BJ (cell line): ENCODE measurements at regions not wholly inside any gene's neighbourhood (a gene's known extent, or its start where the extent isn't known, plus 50 kb on each side); places are given as distances from the start of the nearest gene placed in this dataset.

Experiments
- CTCF ChIA-PET: fragments of 350-600 bp; formaldehyde crosslinking; extraction: SDS; loops from one replicate; lab custom pipeline; 2021; ENCODE audit warnings: antibody characterized with exemption, inconsistent platforms; lab: Yijun Ruan, JAX
- POLR2A ChIA-PET: fragments of 300-600 bp; sonication (Branson Sonifier 250); formaldehyde crosslinking; extraction: SDS; loops from one replicate; lab custom pipeline; 2021; ENCODE audit warnings: antibody characterized with exemption; lab: Charles Lee
- DNase-seq: peaks from one replicate; pipeline ENCODE4 v3.0.0-alpha.2; 2011; ENCODE audit warnings: low read depth
- H3K27me3 ChIP-seq: 2 replicates; pipeline ENCODE4 v1.6.0; 2011; ENCODE audit warnings: low read length; ENCODE audit not compliant: control insufficient read depth, insufficient read depth
- H3K36me3 ChIP-seq: 2 replicates; pipeline ENCODE4 v1.5.1; 2011; ENCODE audit warnings: low read length; ENCODE audit not compliant: control insufficient read depth, insufficient read depth
- H3K4me3 ChIP-seq: 2 replicates; pipeline ENCODE4 v1.5.1; 2011; ENCODE audit warnings: low read depth, mild to moderate bottlenecking, control low read depth, low read length
- TF ChIP-seq, protein P1 (sequence below): IDR thresholded peaks from 2 replicates; pipeline ENCODE4 v1.5.1; 2011; ENCODE audit warnings: low read depth, mild to moderate bottlenecking, control low read depth, inconsistent platforms, low read length, moderate library complexity; ENCODE audit not compliant: insufficient read depth

DNA sequence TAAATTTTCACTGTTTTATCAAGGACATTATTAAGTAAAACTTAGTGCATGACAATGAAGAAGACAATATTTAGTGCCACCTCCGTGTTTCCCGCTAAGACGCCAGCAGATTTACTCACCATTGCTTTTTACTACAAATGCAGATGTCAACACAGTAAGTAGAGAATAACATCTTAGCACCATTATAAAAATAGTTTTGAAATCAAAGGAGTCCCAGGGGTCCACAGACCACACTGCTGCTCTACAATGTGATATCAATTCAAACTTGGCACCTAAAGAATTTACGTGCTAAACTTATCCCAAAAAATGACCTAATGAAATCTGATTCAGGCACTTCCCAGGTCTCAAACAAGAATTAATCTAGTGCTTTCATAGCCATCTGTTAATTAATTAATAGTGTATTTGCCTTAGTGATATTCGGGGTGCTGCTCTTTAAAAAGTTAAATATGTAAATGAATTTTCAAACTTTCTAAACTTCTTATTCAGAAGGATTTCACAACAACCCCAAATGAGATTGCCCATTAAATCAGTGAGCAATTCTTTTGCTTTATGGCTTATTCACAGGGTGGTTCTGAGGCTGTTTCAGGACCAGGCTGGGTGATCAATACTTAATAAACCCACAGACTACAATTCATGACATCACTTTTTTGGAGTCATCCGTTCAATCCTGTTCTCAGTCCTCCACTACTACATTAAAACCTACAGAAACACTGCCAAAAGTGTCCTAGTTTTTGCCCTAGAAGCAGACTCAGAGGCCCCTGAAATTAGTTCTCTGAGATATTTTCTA, 161.3 kb upstream of the LMNTD1 start:
- Histone ChIP-seq H3K36me3 (no peaks in the 10 kb centered on the region), H3K27me3 (no peaks in the 10 kb centered on the region), H3K4me3 (no peak overlapping the region)
- no peak for DNase-seq
- CTCF ChIA-PET = interaction anchor here (1.0 kb wide), 2 partner anchors 9 to 10 kb away, joined by 3 read pairs; no protein-coding TSS in a partner anchor
- POLR2A ChIA-PET = no interaction called here
- TF ChIP-seq, protein P1, sequence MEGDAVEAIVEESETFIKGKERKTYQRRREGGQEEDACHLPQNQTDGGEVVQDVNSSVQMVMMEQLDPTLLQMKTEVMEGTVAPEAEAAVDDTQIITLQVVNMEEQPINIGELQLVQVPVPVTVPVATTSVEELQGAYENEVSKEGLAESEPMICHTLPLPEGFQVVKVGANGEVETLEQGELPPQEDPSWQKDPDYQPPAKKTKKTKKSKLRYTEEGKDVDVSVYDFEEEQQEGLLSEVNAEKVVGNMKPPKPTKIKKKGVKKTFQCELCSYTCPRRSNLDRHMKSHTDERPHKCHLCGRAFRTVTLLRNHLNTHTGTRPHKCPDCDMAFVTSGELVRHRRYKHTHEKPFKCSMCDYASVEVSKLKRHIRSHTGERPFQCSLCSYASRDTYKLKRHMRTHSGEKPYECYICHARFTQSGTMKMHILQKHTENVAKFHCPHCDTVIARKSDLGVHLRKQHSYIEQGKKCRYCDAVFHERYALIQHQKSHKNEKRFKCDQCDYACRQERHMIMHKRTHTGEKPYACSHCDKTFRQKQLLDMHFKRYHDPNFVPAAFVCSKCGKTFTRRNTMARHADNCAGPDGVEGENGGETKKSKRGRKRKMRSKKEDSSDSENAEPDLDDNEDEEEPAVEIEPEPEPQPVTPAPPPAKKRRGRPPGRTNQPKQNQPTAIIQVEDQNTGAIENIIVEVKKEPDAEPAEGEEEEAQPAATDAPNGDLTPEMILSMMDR = no peak

DNA sequence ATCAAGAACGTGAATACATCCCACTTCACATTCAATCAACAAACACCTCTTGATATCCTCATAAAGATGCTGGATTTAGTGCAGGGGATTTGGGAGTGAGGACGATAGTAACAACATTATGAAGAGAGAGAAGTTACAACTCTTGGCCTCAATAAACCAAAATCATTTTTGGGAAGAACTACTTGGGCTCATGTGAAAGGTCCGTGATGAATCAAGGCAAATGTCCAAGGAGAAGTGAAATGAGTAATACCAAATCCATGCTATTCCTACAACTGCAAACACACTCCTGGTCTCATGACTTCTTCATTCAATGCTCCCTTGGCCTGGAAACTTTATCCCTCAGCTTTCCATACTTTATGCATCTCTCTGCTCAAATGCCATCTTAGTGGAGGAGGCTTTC, 162.0 kb upstream of the LMNTD1 start:
- CTCF ChIA-PET = no interaction called here

DNA sequence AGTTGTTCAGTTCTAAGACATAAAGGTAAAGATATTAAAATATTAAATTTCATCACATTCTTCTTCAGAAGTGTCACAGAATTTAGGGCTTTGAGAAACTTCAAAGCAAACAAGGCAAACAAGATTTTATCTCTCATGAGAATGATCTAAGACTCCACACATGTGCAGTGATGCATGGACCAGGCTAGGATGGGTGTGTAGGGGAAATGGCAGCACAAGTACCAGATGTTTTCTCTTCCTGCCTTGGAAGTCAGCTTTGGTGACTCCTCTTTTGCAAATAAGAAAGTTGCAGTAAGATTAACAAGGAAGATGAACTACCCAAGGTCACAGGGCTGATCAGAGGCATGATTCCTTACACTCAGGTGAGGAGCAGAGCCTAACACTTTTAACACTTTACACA, 163.8 kb upstream of the LMNTD1 start:
- CTCF ChIA-PET = no interaction called here
- Histone ChIP-seq H3K36me3 (no peaks in the 10 kb centered on the region), H3K27me3 (no peaks in the 10 kb centered on the region), H3K4me3 (no peak overlapping the region)
- DNase-seq = no peak
- POLR2A ChIA-PET = no interaction called here
- TF ChIP-seq, protein P1 = no peak

More for the DNA sequence above, 162.0 kb upstream of the LMNTD1 start:
- DNase-seq = peak; percentile 27
- Histone ChIP-seq H3K36me3 (no peaks in the 10 kb centered on the region), H3K27me3 (no peaks in the 10 kb centered on the region), H3K4me3 (no peak overlapping the region)
- POLR2A ChIA-PET = no interaction called here
- TF ChIP-seq, protein P1 = no peak

DNA sequence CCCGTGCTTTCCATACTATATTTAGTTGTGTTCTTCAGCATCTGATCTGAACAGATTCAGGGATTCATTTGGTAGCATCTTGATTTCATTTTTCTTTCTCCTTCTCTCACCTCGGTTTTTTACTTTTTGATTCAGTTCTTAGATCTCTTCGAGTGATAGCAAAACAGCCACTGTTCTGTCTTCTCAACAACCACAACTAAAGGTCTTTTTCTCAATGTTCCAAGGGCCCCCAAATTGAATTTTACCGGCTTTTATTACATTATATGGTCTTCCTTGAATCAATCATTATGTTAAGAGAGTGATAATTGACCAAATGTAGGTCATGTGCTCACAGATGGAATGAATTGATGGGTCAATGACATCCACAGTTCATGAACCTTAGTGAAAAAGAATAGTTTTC, 164.5 kb upstream of the LMNTD1 start:
- no peaks in the 10 kb centered on the region for H3K27me3 ChIP-seq
- TF ChIP-seq, protein P1 = no peak
- no peak overlapping the region for H3K4me3 ChIP-seq
- ChIA-PET CTCF (no interaction called here), POLR2A (no interaction called here)
- no peak for DNase-seq
- H3K36me3 ChIP-seq = no peaks in the 10 kb centered on the region

DNA sequence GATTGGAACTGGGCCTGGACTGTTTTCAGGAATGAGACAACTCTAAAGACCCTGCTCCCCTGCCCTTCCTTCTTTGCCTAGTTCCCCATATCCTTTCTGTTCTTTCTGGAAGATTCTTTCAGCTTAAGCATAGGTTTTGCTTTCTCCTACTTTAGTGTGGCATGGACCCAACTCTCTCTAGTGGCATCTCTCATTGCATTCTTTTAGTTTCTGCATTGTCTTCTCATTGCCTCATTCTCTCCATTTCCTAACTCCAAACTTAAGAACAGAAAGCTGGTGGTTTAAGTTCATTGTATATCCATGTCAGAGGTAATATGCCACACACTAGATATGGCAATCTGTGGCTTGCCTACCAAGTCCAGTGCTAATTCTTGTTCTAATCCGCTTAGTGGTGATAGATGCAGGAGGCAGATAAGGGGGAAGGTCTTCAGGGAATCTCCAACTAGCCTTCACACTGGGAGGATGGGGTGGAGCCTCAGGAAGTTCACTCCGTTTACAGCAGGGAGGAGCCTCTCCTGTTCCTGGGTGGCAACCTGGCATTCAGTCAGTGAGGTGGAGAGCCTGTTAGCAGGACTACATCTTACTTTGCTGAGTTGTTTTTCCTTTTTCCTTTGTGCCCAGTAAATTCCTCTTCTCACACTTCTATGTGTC, 165.1 kb upstream of the LMNTD1 start:
- CTCF ChIA-PET = no interaction called here
- Histone ChIP-seq H3K36me3 (no peaks in the 10 kb centered on the region), H3K27me3 (no peaks in the 10 kb centered on the region), H3K4me3 (no peak overlapping the region)
- DNase-seq = no peak
- POLR2A ChIA-PET = interaction anchor here (0.6 kb wide), 1 partner anchor 242 kb away, joined by 3 read pairs; no protein-coding TSS in a partner anchor
- TF ChIP-seq, protein P1 = no peak
